ENCODE measurements at regions not wholly inside any gene's neighbourhood (a gene's known extent, or its start where the extent isn't known, plus 50 kb on each side); places are given as distances from the start of the nearest gene placed in this dataset.
"Not testable (repeated sequence)": the region's sequence is repeated elsewhere in the genome, so short reads cannot be mapped to it uniquely, and the experiment has no call there.

DNA sequence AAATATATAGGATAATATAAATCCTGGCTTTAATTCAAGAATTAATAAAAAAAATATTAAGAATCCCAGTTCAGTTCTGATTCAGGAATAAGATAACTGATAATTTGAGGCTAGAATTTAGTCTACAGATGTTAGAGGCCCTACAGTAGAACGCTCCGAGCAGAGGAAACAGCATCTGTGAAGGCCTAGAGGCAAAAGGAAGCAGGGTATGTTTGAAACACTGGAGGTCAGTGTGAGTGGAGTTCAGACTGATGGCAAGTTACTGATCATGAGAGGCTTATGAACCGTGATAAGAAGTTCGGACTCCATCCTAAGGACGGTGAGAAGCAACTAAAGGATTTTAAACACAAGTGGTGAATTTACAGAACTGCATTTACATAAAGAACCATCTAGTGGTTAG is 79.3 kb upstream of the NOTCH2NLA start:
- TF ChIP-seq POLR2A, POLR2AphosphoS5 (IDR thresholded peaks at IDR 0.05): not testable (repeated sequence)
- TF ChIP-seq, protein P1, sequence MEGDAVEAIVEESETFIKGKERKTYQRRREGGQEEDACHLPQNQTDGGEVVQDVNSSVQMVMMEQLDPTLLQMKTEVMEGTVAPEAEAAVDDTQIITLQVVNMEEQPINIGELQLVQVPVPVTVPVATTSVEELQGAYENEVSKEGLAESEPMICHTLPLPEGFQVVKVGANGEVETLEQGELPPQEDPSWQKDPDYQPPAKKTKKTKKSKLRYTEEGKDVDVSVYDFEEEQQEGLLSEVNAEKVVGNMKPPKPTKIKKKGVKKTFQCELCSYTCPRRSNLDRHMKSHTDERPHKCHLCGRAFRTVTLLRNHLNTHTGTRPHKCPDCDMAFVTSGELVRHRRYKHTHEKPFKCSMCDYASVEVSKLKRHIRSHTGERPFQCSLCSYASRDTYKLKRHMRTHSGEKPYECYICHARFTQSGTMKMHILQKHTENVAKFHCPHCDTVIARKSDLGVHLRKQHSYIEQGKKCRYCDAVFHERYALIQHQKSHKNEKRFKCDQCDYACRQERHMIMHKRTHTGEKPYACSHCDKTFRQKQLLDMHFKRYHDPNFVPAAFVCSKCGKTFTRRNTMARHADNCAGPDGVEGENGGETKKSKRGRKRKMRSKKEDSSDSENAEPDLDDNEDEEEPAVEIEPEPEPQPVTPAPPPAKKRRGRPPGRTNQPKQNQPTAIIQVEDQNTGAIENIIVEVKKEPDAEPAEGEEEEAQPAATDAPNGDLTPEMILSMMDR (IDR thresholded peaks at IDR 0.05), result not testable (repeated sequence)

Measured in breast epithelium (tissue), 3 donors.